GM19455 (cell line): ENCODE measurements at regions not wholly inside any gene's neighbourhood (a gene's known extent, or its start where the extent isn't known, plus 50 kb on each side); places are given as distances from the start of the nearest gene placed in this dataset.

Source experiments
- ATAC-seq: cut with Tn5 transposase; IDR thresholded peaks from one replicate; pipeline ENCODE4 v1.9.1; 2021; ENCODE audit not compliant: unreplicated experiment

DNA sequence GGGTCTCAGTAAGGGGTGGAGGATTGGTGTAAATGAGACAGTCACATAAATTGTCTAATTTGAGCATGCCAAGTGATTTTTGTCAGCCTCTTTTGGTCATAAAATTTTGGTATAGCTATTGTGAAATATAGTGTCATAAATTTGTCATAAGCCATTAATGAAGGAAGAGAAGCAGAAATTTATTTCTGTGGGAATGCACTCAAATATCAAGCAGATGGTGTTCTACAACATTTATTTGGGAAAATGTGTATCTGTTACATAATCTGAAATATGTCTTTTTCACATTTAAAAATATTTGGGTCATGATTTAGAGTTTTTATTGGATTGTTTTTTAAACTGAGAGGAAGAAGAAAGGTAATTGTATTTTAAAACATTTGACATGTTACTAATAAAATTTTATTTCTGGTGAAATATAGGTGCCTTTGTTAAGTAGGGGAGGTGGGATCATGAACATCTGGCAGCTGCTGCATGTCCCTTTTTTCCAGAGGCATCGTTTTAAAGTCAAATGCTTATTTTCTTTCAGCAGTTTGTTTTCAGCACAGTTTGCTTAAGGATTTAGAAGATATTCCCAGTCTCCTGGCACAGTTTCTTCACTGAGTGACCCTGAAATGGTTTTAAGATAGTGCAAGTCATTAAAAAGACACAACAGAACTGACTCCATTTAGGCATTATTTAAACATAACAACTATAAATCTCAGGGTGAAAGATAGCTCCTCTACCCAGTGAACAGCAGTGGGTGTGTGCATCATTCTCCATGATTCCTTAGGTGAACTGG is 371.7 kb downstream of the SNAPC1 start:
- no peak for ATAC-seq

GRCh38 chr14:62138593-62138992 is 376.4 kb downstream of the SNAPC1 start:
- no peak for ATAC-seq

- no peak for ATAC-seq
Measured at GRCh38 chr14:62141139-62141538, 378.9 kb downstream of the SNAPC1 start.

GRCh38 chr14:62143245-62143644 is 381.0 kb downstream of the SNAPC1 start:
- ATAC-seq, result no peak

DNA sequence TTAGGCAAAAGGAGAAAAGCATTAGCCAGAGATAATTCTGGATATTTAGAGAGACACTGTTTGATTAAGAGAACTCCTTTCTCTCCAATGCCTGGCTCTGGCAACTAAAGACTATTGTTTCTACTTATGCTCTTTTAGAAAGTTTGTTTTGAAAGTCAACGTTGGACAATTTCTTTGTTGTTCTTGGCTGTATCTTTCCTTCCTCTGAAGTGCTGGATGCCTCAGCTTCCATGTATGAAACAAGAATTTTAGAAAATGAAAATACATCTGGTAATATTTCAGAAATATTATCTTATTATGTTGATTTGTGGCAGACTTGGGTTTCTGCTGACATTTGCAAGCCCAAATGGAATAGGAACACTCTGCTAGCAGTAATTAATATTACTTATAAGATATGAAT is 382.6 kb downstream of the SNAPC1 start:
- no peak for ATAC-seq

DNA sequence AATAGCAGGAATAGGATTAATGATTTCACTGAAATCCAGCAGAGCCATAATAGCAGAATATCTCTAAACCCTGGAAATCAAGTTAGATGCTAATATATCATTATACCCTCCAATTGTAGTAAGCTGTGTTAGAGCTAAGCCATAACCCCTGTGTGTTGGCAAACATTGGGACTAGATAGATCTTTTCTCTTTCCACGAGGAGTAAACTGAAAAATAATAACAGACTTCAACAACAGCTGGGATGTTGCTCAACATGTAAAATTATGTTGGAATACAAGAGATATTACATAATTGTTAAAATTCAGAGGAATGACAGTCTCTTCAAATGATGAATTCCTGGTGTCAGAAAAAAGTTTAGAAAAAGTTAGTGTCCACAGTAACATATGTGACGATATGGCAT is 383.8 kb downstream of the SNAPC1 start:
- no peak for ATAC-seq

DNA sequence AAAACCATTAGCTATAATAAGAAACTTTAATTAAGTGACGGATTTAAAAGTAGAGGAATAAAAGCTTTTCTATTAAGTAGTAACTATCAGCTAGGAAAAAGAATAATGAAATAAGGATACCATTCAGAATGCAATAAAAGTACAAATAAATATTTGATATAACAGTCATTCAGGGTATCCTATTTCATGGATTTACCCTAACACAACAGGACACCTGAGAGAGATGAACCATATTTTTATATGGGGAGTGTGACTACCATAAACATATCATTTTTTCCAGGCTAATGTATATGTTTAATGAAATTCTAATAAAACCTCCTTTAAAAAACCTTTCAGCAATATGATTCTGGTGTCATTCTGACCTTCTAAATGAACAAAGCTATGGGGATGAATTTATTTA is 393.8 kb downstream of the SNAPC1 start:
- ATAC-seq, result no peak

DNA sequence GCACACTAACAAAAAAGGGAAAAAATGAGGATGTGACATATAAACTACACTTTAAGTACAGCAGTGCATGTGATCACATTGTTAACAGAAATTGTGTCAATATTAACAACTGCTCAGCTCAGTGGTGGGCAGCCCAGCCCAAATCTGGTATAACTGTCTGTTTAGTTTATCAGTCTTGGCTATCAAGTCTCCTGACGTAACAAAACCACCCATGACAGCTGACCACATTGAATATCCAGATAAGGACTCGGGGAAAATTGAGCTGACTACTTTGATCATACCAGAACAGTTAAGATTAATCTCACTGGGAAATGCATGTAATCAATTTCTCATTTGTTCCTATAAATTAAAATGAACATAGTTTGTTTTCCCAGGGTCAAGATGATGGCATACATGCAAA is 396.6 kb downstream of the SNAPC1 start:
- no peak for ATAC-seq

DNA sequence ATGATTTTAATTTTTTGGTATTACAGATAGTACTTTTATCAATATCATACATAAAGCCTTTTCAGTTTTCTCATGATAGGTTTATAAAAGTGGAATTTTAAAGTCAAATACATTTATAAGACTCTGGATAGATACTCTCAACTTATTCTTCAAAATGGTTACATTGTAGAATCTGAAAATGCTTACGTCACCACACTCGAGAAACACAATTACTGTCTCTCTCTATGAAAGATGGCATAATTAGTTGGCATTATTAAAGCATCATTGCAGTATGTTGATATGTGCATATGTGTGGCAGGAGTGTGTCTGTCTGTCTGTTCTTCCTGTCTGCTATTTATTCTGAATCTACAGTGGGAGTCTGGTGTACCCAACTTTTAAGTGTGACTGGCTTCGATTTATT is 397.1 kb downstream of the SNAPC1 start:
- ATAC-seq, result no peak

- peak; percentile 67 for ATAC-seq
Measured at GRCh38 chr14:62162998-62163589, 400.9 kb downstream of the SNAPC1 start.

DNA sequence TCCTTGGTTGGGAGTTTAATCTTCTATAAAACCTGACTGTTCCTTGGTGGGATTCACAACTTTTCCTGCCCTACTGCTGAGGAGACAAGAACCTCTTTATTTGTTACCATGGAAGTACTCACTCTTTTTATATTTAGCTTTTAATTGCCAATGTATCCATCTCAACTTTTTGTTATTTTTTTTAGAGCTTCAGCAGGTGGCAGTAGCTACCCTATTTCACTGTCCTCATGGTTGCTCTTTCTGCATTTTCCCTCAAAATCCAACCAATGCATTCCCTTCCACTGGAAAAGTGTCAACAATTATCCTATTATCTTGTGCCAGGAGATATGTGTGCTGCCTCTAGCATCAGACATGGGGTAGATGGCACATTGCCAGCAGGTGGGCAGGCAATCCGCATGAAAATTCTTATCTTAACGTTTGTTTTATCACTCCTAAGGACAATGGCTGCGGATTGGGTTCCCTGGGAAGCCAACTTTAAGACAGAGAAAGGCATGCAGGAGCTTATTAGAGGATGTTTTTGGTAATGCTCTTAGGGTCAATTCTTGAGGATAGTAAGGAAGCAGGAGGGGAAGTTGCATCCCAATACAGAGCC is 406.4 kb downstream of the SNAPC1 start:
- ATAC-seq, result no peak

DNA sequence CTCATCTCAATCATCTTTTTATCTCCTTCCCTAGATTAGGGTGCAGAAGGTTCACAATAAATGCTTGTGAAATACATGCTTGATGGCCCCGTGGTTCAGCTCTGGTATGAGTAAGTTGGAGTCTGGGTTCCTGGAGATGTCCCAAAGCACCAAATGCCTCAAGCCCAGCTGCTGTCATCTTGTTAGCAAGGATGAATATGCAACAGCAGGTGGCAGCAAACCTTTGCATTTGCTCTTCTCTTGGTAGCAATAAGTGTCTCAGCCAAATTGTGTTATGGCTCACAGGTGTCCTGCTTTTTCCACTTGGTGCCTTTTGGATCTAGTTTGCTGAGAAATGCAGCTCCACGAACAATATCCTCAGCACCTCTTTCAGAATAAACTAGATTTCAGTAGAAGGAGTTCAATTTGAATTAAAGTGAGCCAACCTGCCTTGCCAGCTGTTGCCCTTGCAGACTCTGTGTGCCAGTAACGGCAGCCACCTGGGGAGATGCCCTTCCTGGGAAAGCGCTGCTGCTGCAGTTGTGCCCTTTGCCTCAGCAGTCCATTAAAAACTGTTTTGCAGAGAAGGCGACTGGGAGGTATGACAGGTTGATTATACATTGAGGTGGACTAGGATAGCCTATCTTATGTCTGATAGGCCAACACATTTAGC is 417.3 kb downstream of the SNAPC1 start:
- ATAC-seq, result peak; percentile 63

DNA sequence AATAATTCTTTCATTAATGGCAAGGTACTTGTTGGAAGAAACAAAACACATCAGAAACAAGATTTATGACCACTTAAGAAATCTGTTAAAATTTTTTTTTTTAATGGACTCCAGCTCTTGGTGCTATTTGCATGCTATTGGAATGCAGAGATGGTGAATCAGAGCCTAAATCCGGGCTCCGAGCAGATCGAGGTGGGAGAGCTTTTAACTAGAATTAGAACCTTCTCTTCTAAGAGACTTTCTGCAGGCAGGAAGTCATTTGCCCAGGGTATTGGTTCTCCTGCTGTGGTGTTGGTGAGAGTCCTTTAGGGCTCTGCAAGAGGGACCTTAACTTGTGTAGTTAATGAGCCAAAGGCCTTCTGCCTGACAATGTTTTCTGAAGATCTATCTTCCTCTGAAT is 419.4 kb downstream of the SNAPC1 start:
- ATAC-seq, result no peak

DNA sequence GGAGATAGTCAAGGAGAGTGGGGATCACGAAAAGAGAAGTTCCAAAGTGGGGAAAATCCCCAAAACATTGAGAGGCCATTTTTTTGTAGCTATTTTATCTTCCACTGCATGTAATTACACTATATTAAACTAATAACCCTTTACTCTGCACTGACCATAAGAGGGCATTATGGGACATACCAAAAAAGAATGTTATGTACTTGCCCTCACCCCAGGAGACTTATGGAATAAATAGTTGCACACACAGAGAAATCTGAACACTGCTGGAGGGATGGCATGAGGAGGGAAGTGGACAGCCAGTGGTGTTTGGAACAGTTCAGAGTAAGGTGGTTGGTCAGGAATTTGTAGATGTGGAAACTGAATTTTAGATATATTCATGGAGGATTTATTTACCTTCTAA is 422.9 kb downstream of the SNAPC1 start:
- ATAC-seq, result no peak

- no peak for ATAC-seq
Measured at GRCh38 chr14:62187265-62187664, 425.0 kb downstream of the SNAPC1 start.

DNA sequence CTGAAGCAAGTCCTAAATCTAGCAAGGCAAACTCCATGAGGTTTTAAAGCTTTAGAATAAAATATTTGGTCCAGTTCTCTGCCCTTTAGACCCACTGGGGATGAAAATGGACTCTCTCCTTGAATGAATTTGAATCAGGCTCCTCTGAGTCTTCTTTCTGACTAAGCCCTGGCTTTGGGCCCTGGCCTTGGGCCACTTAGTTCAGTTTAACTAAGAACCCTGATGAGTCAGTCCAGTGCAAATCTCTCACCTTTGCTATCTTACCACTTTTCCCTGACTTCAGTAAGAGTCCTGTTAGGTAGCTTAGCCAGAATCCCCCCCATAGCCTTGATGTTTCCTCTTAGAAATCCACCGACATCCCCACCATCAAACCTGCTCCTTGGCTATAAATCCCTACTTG is 427.5 kb downstream of the SNAPC1 start:
- no peak for ATAC-seq

- ATAC-seq, result no peak
Measured at GRCh38 chr14:62206456-62206855, 444.2 kb downstream of the SNAPC1 start.

DNA sequence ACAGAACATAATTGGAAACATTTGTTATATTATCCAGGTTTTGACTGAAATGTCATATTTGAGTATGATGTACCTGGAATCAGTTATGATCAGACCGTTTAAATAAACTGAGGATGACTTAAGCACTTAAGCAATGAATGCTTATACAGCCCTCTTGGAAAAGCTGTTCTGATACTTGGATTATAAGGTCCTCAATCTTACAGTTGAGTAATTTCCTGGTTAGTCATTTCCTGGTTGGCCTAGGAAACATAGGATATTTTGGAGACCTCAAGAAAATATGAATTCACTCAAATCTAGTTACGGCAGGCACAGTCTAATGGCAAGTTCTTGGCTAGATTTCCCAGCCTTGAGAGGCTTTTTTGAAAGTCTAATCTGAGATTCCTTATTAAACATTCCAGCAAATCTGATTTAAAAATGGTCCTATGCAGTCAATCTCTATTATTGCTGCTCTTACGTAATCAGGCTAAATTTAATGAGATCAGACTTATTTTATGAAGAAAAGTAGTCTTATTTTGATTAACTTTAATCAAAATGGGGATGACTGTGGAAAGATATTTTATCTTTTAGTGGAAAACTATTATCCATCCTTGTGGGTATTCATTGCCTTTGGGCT is 447.2 kb downstream of the SNAPC1 start:
- ATAC-seq, result no peak

DNA sequence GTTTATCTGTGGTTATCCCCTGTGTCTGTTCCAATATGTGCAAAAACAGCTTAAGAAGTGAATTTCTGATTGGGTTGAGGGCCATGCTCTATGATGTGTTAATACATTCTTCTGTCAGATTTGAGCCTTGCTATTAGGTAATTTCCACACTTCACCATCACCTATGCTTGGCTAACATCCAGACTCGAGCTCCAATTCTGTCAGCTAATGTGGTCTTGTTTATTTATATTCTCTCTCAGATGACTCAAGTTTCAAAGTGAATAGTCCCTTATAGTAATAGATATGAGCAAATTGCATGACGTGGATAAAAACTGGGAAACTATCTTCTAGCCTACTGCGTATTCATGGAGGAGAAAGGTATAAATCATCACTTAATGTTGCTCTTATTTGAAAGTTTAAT is 451.3 kb downstream of the SNAPC1 start:
- ATAC-seq, result no peak

DNA sequence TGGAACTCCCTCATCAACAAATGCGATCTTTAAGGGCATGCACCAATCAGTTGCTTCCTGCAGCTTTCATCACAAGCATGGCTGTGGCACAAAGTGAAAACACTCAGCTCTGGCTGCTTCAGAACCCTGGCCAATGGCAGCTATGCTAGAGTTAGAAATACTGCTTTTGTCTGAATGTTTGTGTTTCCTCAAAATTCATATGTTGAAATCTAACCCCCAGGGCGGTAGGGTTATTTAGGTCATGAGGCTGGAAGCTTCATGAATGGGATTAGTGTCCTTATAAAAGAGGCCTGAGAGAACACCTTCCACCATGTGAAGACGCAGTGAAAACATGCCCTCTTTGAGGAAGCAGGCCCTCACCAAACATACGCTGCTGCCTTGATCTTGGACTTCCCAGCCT is 453.9 kb downstream of the SNAPC1 start:
- ATAC-seq, result no peak

DNA sequence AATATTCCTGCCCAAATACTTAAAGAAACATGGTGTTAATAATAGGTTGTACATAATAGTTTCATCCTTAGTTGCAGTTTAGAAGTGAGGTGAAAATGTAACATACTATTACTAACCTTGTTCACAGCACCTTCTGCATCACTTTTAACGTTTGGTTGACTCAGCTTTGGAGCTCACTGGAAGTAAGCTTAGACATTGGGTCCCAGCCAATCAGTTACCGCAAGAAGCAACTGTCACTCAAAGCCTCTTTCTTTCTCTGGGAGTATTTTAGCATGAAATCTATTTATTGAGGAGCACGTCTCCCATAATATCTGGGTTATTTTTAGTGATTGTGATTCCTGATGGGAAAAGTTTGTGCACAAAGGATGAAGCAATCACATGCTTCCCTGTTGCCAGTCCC is 472.6 kb downstream of the SNAPC1 start:
- no peak for ATAC-seq

DNA sequence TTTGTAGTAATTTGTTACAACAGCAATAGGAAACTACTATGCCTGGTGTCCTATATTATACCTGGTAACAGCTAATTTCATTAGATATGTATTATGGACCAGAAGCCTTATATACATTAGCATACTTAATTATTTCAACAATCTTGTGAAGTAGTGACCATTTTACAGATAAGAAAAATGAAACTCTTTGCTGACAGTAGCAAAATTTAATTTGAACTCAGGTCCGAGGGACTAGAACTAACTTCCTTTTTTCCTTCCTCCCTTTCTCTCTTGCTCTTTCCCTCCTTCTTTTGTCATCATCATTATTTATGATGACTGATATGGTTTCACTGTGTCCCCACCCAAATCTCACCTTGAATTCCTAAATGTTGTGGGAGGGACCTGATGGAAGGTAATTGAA is 482.0 kb downstream of the SNAPC1 start:
- ATAC-seq, result no peak
